SKM-1 treated with dmso at 0.1 percent for 144 hours (cell line): ENCODE measurements at regions not wholly inside any gene's neighbourhood (a gene's known extent, or its start where the extent isn't known, plus 50 kb on each side); places are given as distances from the start of the nearest gene placed in this dataset.

ENCODE experiments used
- DNase-seq: peaks from one replicate; lab custom pipeline; 2025; ENCODE audit not compliant: unreplicated experiment; lab: John Stamatoyannopoulos, UW

GRCh38 chr1:88186911-88187310 lies 497.2 kb upstream of the PKN2 start:
- no peak for DNase-seq

- no peak for DNase-seq
These were observed 496.0 kb upstream of the PKN2 start for GRCh38 chr1:88188038-88188437.

GRCh38 chr1:88189525-88189924 lies 494.5 kb upstream of the PKN2 start:
- DNase-seq, result no peak

DNA sequence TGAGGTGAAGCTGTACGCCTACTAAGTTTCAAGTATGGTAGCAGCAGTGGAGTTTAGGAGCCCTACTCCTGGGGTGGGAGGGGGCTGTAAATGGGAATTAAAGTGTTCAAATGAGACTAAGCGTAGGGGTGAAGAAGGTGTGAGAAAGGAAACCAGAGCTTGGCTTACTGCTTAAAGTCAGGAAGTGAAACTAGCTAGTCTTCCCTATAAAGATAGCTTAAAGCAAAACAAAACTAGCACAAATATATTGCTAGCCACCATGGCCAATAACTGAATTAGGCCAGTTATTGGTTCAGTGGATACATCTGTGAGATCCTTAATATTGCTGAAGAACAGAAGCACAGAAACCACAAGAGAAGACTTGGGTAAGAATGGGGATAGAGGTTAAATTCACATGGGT lies 492.2 kb upstream of the PKN2 start:
- DNase-seq, result no peak

DNA sequence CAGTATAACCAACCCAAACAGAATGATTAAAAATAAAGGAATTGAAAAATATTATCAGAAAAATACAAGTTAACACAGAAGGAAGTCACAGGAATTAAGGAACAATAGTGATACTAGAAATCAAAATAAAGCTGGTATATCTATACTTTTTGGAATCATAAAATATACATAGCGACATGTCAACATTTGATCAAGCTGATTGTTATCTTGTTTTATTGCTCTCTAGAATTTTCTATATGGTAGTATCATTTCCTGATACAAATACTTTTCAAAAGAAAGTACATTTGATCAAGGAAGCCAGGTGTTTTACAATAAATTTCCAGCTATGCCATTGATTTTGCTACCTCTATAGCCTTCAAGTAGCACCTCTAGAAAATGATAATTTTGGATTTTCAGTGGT lies 489.5 kb upstream of the PKN2 start:
- DNase-seq, result no peak

DNA sequence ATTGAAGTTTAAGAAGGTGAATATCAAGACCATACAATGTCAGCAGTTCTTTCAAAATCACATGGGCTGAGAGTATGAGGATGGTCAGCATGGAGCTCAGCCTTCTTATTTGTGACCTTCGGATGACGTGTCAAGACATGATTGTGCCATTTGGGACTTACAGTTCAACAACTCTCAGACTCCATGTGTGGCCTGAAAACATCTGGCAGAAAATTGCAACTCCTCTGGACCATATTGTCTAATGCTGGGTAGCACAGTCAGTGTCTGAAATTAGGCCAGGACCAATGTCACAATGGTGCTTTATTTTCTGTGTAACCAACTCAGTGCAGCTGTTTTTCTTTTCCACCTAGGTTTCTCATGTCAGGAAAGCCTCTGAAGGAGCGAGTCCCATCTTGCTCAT lies 483.5 kb upstream of the PKN2 start:
- DNase-seq, result no peak

- DNase-seq, result no peak
These were observed 480.0 kb upstream of the PKN2 start for GRCh38 chr1:88204111-88204510.

GRCh38 chr1:88204612-88205167 lies 479.4 kb upstream of the PKN2 start:
- DNase-seq, result no peak

DNA sequence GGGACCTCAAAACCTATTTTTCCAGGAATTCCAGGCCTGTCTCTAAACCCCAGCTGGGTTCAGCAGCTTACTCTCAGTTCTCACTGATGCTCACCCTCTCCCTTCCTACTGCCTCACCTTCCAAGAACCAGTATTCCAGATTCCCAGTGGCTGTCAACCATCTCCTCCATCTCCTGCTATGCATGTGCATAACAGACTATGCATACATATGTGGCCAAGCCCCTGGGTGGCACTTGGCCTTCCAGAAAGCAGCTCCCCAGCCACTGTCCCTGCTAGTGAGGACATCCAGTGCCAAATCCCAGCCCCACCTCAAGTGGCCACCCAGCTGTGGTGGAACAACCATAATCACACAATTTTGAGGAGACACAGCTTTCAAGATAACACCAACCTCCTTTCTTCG lies 475.7 kb upstream of the PKN2 start:
- no peak for DNase-seq

DNA sequence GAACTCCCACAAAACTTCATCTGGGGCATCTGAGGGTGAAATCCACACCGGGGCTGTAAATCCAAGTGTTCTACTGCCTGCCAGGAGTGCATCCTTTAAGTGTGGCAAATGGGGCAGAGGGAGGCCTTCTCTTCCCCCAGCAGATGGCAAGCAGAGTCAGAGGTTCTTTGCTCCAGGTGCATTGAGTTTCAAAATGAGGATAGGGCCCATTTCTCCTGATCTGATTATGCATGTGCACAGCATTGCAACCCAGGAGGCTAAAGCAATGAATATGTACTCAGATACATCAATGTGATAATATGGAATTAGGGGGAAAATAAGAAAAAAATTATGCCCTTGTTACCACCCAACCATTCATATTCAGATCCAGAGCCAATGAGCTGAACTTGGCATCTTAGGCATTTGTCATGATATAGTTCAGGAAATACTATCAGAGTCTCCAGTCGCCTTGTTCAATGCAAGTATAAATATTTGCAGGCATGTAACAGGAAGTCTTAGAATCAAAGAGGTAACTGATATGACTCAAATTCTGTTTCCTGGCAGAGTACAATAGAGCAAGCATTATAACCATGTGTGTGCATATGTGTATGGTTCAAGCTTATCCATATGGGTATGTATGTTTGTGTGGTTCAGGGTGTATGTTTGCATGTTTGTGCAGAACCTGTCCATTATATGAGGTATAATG lies 473.8 kb upstream of the PKN2 start:
- no peak for DNase-seq

- no peak for DNase-seq
These were observed 467.6 kb upstream of the PKN2 start for GRCh38 chr1:88216441-88216840.

DNA sequence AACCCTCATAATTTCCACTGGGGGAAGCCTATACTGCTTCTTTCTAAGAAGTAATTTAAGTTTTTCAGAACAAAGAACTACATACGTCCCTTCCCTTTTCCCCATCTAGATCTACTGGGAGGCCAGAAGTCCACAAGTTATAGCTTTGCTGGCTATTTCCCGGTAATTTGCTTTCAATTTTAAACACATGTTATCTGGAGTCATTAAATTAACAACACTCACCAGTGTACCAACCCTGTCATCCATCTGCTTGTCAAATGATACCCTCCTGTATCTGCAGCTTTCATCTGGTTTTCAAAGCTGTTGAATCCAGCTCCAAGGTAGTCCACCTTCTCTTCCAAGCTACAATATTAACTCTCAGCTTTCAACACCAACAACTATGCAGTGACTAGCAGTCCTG lies 466.7 kb upstream of the PKN2 start:
- no peak for DNase-seq

DNA sequence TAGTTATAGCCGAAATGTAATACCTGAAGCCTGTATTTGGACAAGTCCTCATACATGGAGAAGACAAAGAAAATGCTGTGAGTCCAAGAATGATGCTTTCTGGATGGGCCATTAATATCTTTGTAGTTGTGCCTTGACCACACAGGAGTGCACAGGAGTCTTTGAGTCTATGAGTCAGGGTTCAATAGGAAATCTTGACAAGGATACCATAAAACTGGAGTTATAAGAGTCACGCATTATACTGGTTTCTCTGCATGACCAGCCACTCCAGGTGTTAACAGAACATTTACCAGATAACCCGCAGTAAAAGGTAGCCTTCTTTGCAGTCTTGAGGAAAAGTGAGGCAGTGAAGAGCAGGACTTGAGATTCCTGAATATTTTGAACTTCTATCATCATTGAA lies 464.6 kb upstream of the PKN2 start:
- DNase-seq, result no peak

DNA sequence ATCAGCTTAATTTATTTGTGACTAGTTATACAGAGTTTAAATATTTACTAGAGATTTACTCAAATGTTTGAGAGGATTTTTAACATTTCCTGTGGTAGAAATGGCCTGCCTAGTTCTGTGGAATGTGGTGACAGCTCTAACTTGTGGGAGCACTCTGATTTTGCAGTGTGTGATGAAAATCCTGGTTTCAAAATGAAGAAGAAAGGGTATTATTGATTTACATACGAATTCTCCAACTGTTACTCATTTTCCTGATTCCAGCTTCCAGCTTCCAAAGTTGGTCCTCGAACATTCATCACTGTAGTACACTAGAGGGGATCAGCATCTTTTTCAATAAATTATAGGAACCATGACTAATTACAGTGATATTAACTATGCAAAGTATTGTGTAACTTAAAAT lies 462.7 kb upstream of the PKN2 start:
- no peak for DNase-seq

GRCh38 chr1:88224906-88225305 lies 459.2 kb upstream of the PKN2 start:
- no peak for DNase-seq

- DNase-seq, result no peak
These were observed 456.0 kb upstream of the PKN2 start for GRCh38 chr1:88228114-88228513.

DNA sequence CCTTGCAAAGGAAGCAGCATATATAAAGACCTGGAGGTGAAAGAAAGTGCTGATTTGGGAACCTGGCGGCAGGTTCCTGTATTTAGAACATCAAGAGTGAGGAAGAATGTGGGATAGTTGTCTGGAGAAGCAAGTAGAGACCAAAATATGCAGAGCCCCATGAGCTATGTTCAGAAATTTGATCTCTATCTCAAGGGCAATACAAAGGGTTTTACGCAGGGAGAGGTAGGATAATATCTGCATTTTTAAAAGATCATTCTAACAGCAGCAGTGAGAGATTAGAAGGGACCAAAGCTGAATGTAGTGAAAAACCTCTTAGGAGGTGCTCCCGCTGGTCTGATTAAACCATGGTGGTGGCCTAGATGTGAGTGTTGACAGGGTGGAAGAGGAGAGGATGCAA lies 453.9 kb upstream of the PKN2 start:
- no peak for DNase-seq

DNA sequence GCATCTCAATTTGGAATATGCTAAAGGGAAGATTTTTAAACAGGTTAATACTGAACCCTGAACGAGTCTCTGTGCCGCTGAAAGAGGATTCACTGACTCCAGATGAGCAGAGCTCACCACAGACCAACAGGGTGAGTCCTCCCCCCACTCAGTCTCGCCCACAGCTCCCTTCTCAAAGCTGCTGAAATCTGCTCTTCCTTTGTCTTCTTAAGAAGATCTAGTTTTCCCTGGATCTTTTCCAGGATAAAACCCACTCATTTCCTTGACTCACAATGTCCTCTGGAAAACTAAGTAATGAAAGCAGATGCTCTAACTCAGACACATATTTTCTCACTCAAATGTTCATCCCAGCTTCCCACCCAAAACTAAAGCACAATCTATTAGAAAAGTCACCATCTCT lies 447.0 kb upstream of the PKN2 start:
- DNase-seq, result no peak

DNA sequence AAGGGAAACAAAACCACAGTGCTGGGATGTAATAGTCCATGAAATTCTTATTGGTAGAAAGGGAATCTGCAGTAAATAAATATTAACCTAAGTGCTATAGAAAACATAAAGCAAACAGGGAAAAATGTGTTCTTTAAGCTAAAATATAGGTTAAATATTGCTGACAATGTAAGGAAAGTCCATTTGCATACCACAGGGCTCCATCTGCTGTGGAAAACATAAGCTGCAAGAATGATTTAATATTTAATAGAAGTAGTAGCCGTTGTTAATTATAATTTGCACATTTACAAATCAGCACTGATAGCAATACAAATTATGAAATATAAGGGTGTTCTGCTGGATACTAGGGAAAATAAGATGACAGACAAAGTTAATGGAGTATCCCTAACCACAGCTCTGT lies 444.9 kb upstream of the PKN2 start:
- DNase-seq, result no peak

DNA sequence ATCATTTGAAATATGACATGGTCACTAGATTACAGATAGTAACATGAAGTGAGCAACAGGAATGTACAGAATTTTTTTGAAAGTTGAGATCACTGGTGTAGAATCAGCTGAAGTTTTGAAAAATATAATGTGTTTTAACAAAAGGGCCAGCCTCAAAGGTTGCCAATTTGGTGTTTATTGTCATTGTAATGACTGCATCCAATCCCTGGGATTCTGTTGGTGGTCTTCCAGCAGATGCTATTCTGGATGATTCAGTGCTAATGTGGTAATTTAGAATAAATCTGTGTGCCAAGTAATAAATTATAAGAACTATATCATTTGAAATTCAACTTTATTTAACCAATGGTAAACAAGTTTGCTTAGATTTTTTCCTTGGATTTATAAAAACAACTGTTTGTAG lies 436.4 kb upstream of the PKN2 start:
- no peak for DNase-seq

GRCh38 chr1:88250915-88251314 lies 433.2 kb upstream of the PKN2 start:
- DNase-seq, result no peak

GRCh38 chr1:88252745-88253144 lies 431.3 kb upstream of the PKN2 start:
- DNase-seq, result no peak

DNA sequence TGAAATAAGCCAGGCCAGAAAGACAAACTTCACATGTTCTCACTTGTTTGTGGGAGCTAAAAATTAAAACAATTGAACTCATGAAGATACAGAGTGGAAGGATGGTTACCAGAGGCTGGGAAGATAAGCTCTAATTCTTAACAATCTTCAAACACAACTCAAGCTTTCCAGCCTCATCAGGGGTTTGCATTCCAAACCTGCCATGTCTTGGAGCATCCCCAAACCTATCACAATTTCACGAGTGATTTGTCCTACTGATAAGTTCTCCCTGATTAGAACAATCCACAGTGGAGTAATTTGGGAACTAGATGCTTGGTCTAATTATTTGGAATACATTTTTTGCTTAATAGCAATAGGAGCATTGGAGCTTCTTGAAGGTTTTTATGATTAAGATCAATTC lies 418.5 kb upstream of the PKN2 start:
- DNase-seq, result no peak
